Endothelial cell (in vitro differentiated cells): ENCODE measurements at regions not wholly inside any gene's neighbourhood (a gene's known extent, or its start where the extent isn't known, plus 50 kb on each side); places are given as distances from the start of the nearest gene placed in this dataset.

Experiments
- DNase-seq: peaks from one replicate; pipeline ENCODE4 v3.0.0; 2021; ENCODE audit warnings: low spot score
- H3K27ac Mint-ChIP-seq: one replicate; pipeline ENCODE4 v1.8.0; 2021; ENCODE audit warnings: mixed read lengths, inconsistent platforms; ENCODE audit not compliant: unreplicated experiment
- H3K27me3 Mint-ChIP-seq: one replicate; pipeline ENCODE4 v1.8.0; 2021; ENCODE audit warnings: mild to moderate bottlenecking, moderate library complexity, mixed read lengths, inconsistent platforms; ENCODE audit not compliant: unreplicated experiment
- H3K36me3 Mint-ChIP-seq: one replicate; pipeline ENCODE4 v1.8.0; 2021; ENCODE audit warnings: mild to moderate bottlenecking, low read depth, mixed read lengths, inconsistent platforms; ENCODE audit not compliant: unreplicated experiment
- H3K4me1 Mint-ChIP-seq: one replicate; pipeline ENCODE4 v1.8.0; 2021; ENCODE audit warnings: mild to moderate bottlenecking, mixed read lengths, inconsistent platforms; ENCODE audit not compliant: unreplicated experiment
- H3K4me3 Mint-ChIP-seq: one replicate; pipeline ENCODE4 v1.8.0; 2021; ENCODE audit warnings: mild to moderate bottlenecking, mixed read lengths, inconsistent platforms; ENCODE audit not compliant: unreplicated experiment
- H3K9me3 Mint-ChIP-seq: one replicate; pipeline ENCODE4 v1.8.0; 2021; ENCODE audit warnings: mixed read lengths, inconsistent platforms; ENCODE audit not compliant: unreplicated experiment
- TF ChIP-seq, protein P1 (sequence below): fragments of 200-600 bp; sonication (generic); IDR thresholded peaks from one replicate; pipeline ENCODE4 v1.5.0; 2021; ENCODE audit warnings: antibody characterized with exemption; ENCODE audit not compliant: unreplicated experiment

DNA sequence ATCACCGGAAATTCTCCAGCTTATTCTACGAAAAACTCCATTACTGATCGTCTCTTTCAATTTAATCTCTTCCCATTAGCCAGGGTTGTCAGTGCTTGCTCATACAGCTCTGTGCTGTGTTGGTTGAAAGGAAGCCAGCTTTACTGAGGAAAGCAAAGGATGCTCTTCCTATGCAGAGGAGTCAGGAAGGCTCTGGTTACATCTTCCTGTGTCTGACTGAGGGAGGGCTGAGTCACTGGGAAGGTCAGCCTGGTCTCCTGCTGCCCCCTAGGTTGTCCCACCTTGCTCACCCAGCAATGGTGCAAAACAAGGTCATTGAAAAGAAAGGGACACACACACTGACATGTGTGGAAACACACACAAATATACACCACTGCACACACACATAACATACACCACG, 975.6 kb downstream of the DCDC2C start:
- Mint-ChIP-seq H3K36me3 (no peaks in the 10 kb centered on the region), H3K9me3 (peaks cover 5% of the 10 kb centered on the region), H3K4me1 (peaks cover 2% of the 10 kb centered on the region), H3K27ac (no peak overlapping the region), H3K4me3 (no peak overlapping the region), H3K27me3 (peaks cover 3% of the 10 kb centered on the region)
- no peak for DNase-seq
- TF ChIP-seq, protein P1, sequence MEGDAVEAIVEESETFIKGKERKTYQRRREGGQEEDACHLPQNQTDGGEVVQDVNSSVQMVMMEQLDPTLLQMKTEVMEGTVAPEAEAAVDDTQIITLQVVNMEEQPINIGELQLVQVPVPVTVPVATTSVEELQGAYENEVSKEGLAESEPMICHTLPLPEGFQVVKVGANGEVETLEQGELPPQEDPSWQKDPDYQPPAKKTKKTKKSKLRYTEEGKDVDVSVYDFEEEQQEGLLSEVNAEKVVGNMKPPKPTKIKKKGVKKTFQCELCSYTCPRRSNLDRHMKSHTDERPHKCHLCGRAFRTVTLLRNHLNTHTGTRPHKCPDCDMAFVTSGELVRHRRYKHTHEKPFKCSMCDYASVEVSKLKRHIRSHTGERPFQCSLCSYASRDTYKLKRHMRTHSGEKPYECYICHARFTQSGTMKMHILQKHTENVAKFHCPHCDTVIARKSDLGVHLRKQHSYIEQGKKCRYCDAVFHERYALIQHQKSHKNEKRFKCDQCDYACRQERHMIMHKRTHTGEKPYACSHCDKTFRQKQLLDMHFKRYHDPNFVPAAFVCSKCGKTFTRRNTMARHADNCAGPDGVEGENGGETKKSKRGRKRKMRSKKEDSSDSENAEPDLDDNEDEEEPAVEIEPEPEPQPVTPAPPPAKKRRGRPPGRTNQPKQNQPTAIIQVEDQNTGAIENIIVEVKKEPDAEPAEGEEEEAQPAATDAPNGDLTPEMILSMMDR = no peak

DNA sequence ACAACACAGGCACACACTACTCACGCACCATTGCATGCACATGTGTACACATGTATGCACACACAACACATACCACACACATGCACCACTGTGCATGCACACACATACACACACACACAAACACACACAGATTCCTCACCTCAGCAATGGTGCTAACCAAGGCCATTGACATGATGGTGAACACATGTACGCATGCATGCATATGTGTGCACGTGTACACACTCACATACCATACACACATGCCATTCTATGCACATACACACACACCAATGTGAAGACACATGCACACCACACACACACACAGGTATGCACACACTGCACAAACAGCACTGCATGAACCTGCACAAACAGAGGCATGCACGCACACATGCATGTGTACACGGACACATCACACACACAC, 976.0 kb downstream of the DCDC2C start:
- Mint-ChIP-seq H3K9me3 (peaks cover 5% of the 10 kb centered on the region), H3K27ac (no peak overlapping the region), H3K36me3 (no peaks in the 10 kb centered on the region)

DNA sequence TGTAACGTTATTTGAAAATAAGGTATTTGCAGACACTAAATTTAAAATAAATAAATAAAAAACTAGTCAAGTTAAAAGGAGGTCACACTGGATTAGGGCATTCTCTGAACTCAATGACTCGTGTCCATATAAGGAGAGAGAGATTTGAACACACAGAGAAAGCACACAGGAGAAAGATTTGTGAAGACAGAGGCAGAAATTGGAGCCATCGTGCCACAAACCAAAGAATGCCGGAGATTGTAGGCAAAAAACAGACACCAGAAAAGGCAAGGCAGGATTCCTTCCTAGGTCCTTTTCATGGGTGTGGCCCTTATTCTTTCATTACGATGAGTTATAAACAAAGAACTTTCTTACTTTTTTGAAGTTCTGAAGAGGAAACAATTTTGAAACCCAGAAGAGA, 981.5 kb downstream of the DCDC2C start:
- Mint-ChIP-seq H3K9me3 (peaks cover 6% of the 10 kb centered on the region), H3K36me3 (no peaks in the 10 kb centered on the region), H3K4me3 (no peak overlapping the region), H3K27me3 (peaks cover 2% of the 10 kb centered on the region), H3K4me1 (no peaks in the 10 kb centered on the region), H3K27ac (no peak overlapping the region)
- DNase-seq = no peak
- TF ChIP-seq, protein P1 = no peak

More for the DNA sequence above, 976.0 kb downstream of the DCDC2C start:
- Mint-ChIP-seq H3K4me3 (no peak overlapping the region), H3K27me3 (peaks cover 3% of the 10 kb centered on the region), H3K4me1 (peaks cover 2% of the 10 kb centered on the region)
- DNase-seq = no peak
- TF ChIP-seq, protein P1 = no peak

DNA sequence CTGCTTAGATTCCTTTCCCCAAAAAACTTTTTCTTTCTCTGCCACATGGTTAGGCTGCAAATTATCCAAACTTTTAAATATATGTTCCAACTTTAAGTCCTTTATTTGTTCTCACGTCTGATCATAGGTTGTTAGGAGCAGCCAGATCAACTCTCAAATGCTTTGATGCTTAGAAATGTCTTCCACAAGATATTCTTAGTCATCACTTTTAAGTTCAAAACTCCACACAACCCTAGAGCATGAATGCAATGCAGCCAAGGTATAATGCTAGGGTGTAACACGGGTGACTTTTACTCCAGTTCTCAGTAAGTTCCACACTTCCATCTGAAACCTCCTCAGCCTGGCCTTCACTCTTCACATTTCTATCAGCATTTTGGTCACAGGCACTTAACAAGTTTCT, 987.5 kb downstream of the DCDC2C start:
- H3K36me3 Mint-ChIP-seq = no peaks in the 10 kb centered on the region
- TF ChIP-seq, protein P1 = no peak
- H3K27me3 Mint-ChIP-seq = peaks cover 2% of the 10 kb centered on the region
- H3K9me3 Mint-ChIP-seq = peaks cover 16% of the 10 kb centered on the region
- no peak for DNase-seq
- no peak overlapping the region for H3K27ac Mint-ChIP-seq
- no peaks in the 10 kb centered on the region for H3K4me1 Mint-ChIP-seq
- no peak overlapping the region for H3K4me3 Mint-ChIP-seq

DNA sequence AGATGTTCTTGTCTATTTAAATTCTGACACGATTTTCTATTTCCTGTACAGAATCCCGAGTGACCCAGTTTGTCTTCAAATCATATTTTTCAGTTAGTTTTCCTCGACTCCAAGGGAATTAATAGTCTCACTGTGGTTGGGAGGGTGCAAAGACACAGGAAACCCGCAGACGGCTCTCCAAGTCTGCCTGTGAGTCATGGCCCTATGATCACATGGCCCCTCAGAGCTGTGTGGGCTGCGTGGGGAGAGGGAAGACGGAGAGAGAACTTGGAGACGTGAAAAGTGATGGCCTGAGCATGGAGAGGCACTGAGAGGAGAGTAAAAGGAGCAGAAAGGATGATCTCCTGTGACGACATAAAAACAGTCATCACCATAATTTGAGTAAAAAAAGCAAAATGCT, 989.9 kb downstream of the DCDC2C start:
- no peaks in the 10 kb centered on the region for H3K4me1 Mint-ChIP-seq
- H3K9me3 Mint-ChIP-seq = peaks cover 16% of the 10 kb centered on the region
- TF ChIP-seq, protein P1 = no peak
- no peak for DNase-seq
- no peaks in the 10 kb centered on the region for H3K36me3 Mint-ChIP-seq
- H3K27me3 Mint-ChIP-seq = peaks cover 2% of the 10 kb centered on the region
- H3K27ac Mint-ChIP-seq = no peak overlapping the region
- H3K4me3 Mint-ChIP-seq = no peak overlapping the region
